HG02840 (cell line): ENCODE measurements at regions not wholly inside any gene's neighbourhood (a gene's known extent, or its start where the extent isn't known, plus 50 kb on each side); places are given as distances from the start of the nearest gene placed in this dataset.

Source experiments
- ATAC-seq: cut with Tn5 transposase; IDR thresholded peaks from one replicate; pipeline ENCODE4 v1.9.1; 2021; ENCODE audit warnings: mild to moderate bottlenecking, moderate library complexity, moderate number of reproducible peaks; ENCODE audit not compliant: unreplicated experiment, low FRiP score

DNA sequence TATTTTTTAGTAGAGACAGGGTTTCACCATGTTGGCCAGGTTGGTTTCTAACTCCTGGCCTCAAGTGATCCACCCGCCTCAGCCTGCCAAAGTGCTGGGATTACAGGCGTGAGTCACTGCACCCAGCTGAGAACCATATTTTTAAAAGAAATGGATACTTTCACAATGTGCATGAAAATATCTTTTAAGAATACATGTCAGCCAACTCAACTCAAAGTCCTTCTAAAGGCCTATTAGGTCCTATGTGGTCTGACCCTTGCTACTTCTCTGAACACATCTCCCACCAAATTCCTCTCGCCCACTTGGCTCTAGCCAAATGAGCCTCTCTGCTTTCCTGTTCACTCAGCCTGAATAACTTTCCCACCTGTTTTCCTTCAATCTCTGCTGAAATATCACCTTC, 119.6 kb downstream of the MTX2 start:
- no peak for ATAC-seq

DNA sequence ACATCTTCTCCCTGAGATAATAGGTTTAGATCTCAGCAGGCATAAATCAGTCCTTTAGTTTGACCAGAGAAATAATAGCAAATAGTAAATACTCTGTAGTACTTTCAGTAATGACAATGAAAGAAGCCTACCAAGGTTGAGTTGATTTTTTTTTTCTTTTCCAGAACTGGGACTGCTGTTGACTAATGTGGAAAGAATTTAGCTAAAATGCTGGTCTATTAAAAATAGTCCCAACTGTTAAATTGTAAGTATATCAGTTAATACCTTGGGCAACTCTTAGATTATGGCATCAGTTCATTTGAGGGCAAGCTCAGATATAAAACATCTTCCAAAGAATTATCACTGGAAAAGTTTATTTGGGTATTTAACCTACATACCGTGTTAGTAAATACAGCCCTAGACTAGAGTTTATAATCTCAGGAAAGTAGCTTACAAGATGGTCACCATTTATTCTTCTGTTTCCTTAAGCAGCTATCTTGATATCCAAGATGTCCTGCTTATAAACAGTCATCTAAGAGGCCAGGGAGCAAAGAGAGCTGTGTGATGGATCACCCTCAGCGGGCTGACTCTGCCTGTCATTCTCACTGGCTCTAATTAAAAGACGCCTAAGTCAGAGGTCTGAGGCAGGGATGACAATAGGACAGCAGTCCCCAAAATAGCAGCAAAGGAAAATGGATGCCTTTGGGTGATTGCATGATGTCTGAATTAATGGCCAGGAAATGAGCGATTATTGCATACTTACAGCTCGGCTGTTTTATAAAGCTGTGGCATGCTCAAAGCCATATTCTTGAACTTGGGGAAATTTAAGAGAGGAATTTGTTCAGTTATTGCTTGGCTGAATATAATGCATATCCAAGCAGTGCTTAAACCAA, 121.3 kb downstream of the MTX2 start:
- ATAC-seq, result no peak

GRCh38 chr2:176391148-176391419, 121.8 kb downstream of the MTX2 start:
- no peak for ATAC-seq

DNA sequence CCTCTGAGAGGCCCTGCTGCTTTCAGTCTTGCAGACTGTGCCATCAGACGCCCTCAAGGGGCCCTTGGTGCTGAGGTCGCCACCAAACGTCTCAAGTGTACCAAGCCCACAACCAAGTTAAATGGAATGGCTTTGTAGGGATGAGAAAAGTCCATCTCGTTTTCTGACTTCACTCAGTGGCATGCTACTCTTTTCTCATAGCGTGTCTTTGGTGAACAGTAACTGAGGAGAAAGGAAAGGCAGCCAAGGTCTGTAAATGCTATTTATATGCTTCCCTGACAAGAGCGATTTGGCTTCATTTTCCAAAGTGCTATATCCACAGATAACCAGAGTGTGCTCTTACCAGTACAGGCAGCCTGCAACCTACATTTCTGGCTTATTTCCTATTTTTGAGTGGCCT, 123.0 kb downstream of the MTX2 start:
- no peak for ATAC-seq

- ATAC-seq, result no peak
These were observed 123.6 kb downstream of the MTX2 start for GRCh38 chr2:176392744-176393414.

DNA sequence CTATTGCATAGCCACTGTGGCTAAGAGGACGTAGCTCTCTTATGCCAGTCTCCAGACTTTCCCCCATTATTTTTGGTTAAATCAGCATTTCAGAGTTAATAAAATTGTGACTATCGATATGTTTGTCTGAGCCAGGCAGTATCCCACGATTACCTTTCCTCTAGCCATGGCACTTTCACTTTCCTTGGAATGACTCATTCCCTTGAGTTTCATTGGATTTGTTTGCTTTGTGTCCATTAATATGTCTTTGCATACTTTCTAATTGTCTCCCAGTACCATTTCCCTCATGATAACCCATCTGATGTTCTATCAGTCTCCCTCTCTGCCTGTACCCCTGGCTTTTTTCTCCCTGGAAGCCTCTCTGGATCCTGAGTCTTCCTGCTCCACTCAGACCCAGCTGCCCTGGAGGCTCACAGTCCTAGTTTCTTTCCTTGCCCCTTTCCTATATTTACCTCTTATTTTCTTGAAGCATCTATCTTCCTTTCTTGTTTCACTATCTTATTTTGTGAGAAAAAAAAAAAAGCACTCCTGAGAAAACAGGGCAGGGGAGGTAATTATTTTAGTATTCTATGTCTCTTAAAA, 126.1 kb downstream of the MTX2 start:
- ATAC-seq, result no peak

GRCh38 chr2:176398243-176399073, 129.2 kb downstream of the MTX2 start:
- no peak for ATAC-seq

DNA sequence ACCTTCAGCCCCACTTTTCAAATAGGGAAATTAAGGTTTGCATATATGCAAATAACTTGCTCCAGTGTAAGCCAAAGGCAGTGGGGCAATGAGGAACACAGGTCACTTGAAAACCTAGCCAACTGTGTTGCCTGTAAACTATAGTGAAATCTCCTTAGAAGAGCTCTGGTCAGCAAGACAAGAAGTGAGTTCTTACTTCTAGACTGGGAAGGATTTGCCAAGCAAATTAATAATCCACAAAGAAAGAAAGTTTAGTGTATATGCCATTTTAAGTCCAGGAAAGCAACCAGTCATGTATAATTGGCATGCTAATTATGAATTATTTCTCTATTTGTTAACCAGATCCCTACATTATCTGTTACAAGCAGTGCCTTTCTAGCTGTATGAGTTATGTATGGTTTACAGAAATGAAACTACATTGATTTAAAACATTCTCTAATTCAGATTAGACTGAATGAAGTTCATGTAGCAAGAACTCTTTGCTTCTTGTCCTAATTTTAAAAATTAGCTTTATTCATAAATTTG, 129.9 kb downstream of the MTX2 start:
- no peak for ATAC-seq

GRCh38 chr2:176405477-176405876, 136.2 kb downstream of the MTX2 start:
- no peak for ATAC-seq

- no peak for ATAC-seq
These were observed 138.5 kb downstream of the MTX2 start for GRCh38 chr2:176407706-176408105.

- no peak for ATAC-seq
These were observed 140.4 kb downstream of the MTX2 start for GRCh38 chr2:176409671-176410070.

GRCh38 chr2:176412136-176412535, 142.9 kb downstream of the MTX2 start:
- ATAC-seq, result no peak

DNA sequence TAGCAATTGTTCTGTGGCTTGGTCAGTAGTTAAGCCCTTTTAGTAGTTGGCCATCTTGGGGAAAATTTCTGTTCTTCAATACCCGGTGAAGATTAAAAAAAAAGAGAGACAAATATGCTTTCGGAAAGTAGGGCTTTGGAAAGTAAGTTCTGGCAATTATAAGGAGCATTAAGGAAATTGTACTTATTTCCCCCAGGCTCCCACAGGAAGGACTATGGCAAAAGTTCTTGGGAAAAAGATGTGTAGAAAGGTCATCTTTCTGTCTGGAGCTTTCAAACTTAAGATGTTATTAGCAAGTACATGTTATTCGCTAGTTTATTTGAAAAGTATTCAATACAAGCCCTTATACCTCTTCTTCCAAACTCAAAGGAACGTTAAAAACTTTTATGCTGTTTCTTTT, 144.5 kb downstream of the MTX2 start:
- ATAC-seq, result no peak

GRCh38 chr2:176414641-176415040, 145.4 kb downstream of the MTX2 start:
- no peak for ATAC-seq

GRCh38 chr2:176415174-176415895, 146.1 kb downstream of the MTX2 start:
- no peak for ATAC-seq

DNA sequence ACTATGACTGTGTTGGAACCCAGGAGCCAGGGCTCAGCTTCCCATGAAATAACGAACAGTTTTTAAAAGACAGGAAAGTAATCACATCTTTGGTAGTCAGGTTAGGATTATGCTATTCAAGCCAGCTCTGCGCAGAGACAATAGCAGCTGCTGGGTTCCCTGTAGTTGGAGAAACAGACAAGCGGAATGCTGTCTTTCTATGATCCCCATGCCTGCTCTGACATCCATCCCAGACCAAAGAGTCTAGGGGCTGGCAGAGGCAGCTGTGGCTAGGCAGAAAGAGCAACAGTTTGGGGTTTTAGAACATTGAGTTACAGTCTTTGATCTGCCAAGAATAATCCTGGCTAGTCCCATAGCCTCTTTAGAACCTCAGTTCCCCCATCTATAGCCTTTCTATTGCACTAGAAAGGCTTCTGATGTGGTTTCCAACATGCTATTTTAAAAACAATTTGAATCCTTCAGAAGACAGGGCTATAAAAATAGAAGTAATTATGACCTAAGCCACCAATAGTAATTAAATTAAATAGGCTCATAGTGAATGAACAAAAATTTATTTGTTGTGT, 146.8 kb downstream of the MTX2 start:
- no peak for ATAC-seq

DNA sequence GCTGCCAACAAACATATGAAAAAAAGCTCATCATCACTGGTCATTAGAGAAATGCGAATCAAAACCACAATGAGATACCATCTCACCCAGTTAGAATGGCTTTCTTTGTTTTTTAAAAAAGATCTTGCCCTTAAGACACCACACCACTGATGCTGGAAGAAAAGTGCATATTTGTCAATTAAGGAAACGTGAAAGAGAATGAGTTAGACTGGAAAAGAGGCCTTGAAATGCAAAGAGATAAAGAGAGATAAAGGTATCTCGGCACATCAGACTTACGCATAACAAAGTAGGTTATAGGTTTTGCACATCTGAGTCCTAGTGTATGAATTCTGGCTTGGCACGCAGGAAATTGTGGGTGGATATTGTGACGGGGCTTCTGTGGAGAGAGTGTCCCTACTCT, 149.5 kb downstream of the MTX2 start:
- ATAC-seq, result no peak

GRCh38 chr2:176419591-176420071, 150.4 kb downstream of the MTX2 start:
- no peak for ATAC-seq

GRCh38 chr2:176421297-176422050, 152.2 kb downstream of the MTX2 start:
- ATAC-seq, result no peak
